ENCODE measurements at regions not wholly inside any gene's neighbourhood (a gene's known extent, or its start where the extent isn't known, plus 50 kb on each side); places are given as distances from the start of the nearest gene placed in this dataset.

DNA sequence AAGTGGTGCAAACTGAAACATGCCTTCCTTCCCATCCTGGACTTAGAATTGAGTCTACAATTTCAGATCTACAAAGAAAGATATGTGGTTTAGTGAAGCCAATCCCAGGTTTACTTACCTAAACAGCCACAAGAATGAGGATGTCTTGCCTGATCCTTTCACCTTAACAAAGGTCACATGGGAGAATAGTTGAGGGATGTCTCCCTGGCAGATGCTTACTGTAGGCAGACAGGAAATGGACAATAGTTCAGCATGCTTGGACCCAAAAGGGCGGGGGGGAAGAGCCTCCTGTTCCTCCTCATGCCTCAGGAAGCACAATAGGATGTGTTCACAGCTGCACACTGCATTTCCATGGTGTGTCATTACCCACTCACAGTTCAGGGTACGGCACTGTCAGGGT, 492.7 kb upstream of the USP24 start:
- Mint-ChIP-seq H3K4me3 (ENCODE audit: unreplicated experiment) (no peak overlapping the region), H3K36me3 (ENCODE audit: insufficient read depth, unreplicated experiment) (no peaks in the 10 kb centered on the region), H3K27ac (ENCODE audit: low read depth, unreplicated experiment) (no peak overlapping the region), H3K9me3 (ENCODE audit: unreplicated experiment) (peaks cover 6% of the 10 kb centered on the region), H3K27me3 (ENCODE audit: insufficient read depth, unreplicated experiment) (no peaks in the 10 kb centered on the region), H3K4me1 (ENCODE audit: insufficient read depth, unreplicated experiment) (no peaks in the 10 kb centered on the region)
- CTCF ChIA-PET = no interaction called here
- BruUV-seq (replicated peaks) = no TSS peak
- TF ChIP-seq, protein P1, sequence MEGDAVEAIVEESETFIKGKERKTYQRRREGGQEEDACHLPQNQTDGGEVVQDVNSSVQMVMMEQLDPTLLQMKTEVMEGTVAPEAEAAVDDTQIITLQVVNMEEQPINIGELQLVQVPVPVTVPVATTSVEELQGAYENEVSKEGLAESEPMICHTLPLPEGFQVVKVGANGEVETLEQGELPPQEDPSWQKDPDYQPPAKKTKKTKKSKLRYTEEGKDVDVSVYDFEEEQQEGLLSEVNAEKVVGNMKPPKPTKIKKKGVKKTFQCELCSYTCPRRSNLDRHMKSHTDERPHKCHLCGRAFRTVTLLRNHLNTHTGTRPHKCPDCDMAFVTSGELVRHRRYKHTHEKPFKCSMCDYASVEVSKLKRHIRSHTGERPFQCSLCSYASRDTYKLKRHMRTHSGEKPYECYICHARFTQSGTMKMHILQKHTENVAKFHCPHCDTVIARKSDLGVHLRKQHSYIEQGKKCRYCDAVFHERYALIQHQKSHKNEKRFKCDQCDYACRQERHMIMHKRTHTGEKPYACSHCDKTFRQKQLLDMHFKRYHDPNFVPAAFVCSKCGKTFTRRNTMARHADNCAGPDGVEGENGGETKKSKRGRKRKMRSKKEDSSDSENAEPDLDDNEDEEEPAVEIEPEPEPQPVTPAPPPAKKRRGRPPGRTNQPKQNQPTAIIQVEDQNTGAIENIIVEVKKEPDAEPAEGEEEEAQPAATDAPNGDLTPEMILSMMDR (IDR thresholded peaks at IDR 0.05; ENCODE audit: unreplicated experiment) = no peak
- DNase-seq (ENCODE audit: unreplicated experiment) = no peak
- intact Hi-C loops (cut with micrococcal nuclease) = no loop called here
- POLR2A ChIA-PET = no interaction called here

DNA sequence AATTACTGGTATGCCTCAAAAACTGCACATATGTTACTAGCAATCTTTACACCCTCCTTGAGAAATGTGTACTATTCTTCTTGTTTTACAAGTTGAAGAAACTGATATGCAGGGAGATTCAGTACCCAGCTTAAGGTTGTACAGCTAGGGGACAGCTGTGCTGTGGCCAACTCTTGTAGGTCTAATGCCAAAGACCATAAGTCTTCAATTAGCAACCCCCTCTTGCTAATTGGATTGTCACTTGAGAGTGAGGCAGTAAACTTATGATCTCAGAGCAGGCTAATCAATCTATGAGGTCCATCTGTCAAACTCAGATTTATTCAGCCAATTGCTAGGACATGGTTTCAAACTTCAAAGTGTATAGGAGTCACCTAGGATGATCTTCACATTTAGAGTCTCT, 492.0 kb upstream of the USP24 start:
- no peak for DNase-seq (ENCODE audit: unreplicated experiment)
- Mint-ChIP-seq H3K36me3 (ENCODE audit: insufficient read depth, unreplicated experiment) (no peaks in the 10 kb centered on the region), H3K9me3 (ENCODE audit: unreplicated experiment) (peaks cover 6% of the 10 kb centered on the region), H3K27ac (ENCODE audit: low read depth, unreplicated experiment) (no peak overlapping the region), H3K4me1 (ENCODE audit: insufficient read depth, unreplicated experiment) (no peaks in the 10 kb centered on the region), H3K27me3 (ENCODE audit: insufficient read depth, unreplicated experiment) (no peaks in the 10 kb centered on the region), H3K4me3 (ENCODE audit: unreplicated experiment) (no peak overlapping the region)
- no TSS peak for BruUV-seq (replicated peaks)
- CTCF ChIA-PET = interaction anchor here (0.6 kb wide), 1 partner anchor 518 kb away, joined by 3 read pairs; no protein-coding TSS in a partner anchor
- intact Hi-C loops (cut with micrococcal nuclease) = no loop called here
- TF ChIP-seq, protein P1 (IDR thresholded peaks at IDR 0.05; ENCODE audit: unreplicated experiment) = no peak
- POLR2A ChIA-PET = interaction anchor here (0.8 kb wide), 1 partner anchor 13 kb away, joined by 3 read pairs; no protein-coding TSS in a partner anchor

DNA sequence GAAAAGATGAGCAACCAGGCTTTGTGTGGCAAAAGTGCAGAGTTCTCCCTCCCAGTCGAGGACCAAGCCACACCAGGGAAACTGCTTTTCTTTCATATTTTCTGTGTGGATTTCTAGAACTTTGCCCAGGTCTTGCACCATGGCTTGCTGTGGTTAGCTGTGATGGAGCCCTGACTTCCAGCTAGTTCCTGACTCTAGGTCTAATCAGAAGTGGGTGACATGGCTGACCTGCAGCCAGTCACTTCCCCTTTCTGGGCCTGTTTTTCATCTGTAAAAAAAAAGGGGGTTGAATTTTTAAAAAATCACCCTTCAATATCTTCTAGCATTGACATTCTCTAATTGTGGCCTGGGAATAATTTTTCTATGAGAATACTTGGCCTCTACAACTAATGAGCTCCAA, 491.2 kb upstream of the USP24 start:
- TF ChIP-seq, protein P1 (IDR thresholded peaks at IDR 0.05; ENCODE audit: unreplicated experiment) = no peak
- Mint-ChIP-seq H3K4me3 (ENCODE audit: unreplicated experiment) (no peak overlapping the region), H3K9me3 (ENCODE audit: unreplicated experiment) (peaks cover 6% of the 10 kb centered on the region), H3K27me3 (ENCODE audit: insufficient read depth, unreplicated experiment) (no peaks in the 10 kb centered on the region), H3K27ac (ENCODE audit: low read depth, unreplicated experiment) (no peak overlapping the region), H3K4me1 (ENCODE audit: insufficient read depth, unreplicated experiment) (peaks cover 6% of the 10 kb centered on the region), H3K36me3 (ENCODE audit: insufficient read depth, unreplicated experiment) (no peaks in the 10 kb centered on the region)
- ChIA-PET CTCF (interaction anchor here (0.5 kb wide), 1 partner anchor 43 kb away, joined by 3 read pairs; no protein-coding TSS in a partner anchor), POLR2A (interaction anchor here (0.8 kb wide), 1 partner anchor 12 kb away, joined by 3 read pairs; no protein-coding TSS in a partner anchor)
- intact Hi-C loops (cut with micrococcal nuclease) = no loop called here
- DNase-seq (ENCODE audit: unreplicated experiment) = no peak
- BruUV-seq (replicated peaks) = no TSS peak

DNA sequence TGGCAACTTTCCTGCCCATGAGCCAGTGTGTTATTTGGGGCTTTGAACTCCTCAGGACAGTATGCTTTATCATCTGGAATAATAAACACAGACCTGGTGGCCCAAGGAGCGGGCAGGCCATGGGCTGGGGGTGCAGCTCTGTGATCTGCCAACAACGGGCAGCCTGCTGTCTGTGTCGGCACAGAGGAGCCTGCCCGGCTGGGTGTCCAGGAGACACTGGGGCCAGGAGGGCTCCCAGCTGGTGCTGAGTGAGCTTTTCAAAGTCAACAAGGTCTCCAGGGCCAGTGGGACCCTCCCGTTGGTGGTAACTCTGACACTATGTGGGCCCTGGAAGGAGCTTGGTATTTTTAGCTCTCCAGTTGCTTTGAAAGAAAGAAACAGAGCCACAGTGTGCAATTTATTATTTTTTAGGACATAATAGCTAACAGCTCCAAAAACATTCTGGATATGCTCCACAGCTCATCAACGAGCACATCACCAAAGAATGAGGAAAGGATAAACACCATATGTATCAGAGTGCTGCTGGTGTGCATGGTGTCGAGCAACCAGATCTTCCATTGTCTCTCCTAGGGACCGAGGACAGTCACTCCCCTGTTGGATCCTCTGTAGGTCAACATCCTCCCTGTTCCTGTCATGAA, 488.7 kb upstream of the USP24 start:
- DNase-seq (ENCODE audit: unreplicated experiment) = no peak
- Mint-ChIP-seq H3K27ac (ENCODE audit: low read depth, unreplicated experiment) (peak overlapping the region; percentile 13), H3K36me3 (ENCODE audit: insufficient read depth, unreplicated experiment) (no peaks in the 10 kb centered on the region), H3K9me3 (ENCODE audit: unreplicated experiment) (peaks cover 6% of the 10 kb centered on the region), H3K4me3 (ENCODE audit: unreplicated experiment) (no peak overlapping the region), H3K27me3 (ENCODE audit: insufficient read depth, unreplicated experiment) (no peaks in the 10 kb centered on the region), H3K4me1 (ENCODE audit: insufficient read depth, unreplicated experiment) (peaks cover 6% of the 10 kb centered on the region)
- ChIA-PET POLR2A (no interaction called here), CTCF (interaction anchor here (0.5 to 1.8 kb wide), 10 partner anchors 9 to 658 kb away, joined by 3 to 5 read pairs (median 4); no protein-coding TSS in a partner anchor)
- TF ChIP-seq, protein P1 (IDR thresholded peaks at IDR 0.05; ENCODE audit: unreplicated experiment) = no peak
- no TSS peak for BruUV-seq (replicated peaks)
- intact Hi-C loops (cut with micrococcal nuclease) = loop anchor here (1.0 to 2.0 kb wide), 3 partner anchors 145 to 881 kb away; no protein-coding TSS in a partner anchor

Data from MCF 10A (cell line).